ENCODE measurements at regions not wholly inside any gene's neighbourhood (a gene's known extent, or its start where the extent isn't known, plus 50 kb on each side); places are given as distances from the start of the nearest gene placed in this dataset.

GRCh38 chr1:182192215-182192614 is 130.7 kb upstream of the ZNF648 start:
- ChIA-PET CTCF (no interaction called here), POLR2A (no interaction called here)
- H3K27ac Mint-ChIP-seq, result no peak overlapping the region
- Histone ChIP-seq H4K20me1 (ENCODE audit: control insufficient read depth, insufficient read depth, low read length, poor library complexity, severe bottlenecking) (no peaks in the 10 kb centered on the region), H3K27ac (ENCODE audit: low read length in 2 of 2) (no peak overlapping the region), H3K4me2 (replicated peaks; ENCODE audit: low read depth, low read length, poor library complexity, severe bottlenecking) (no peak overlapping the region), H2AFZ (ENCODE audit: insufficient read depth, low read depth, low read length, poor library complexity, severe bottlenecking) (no peak overlapping the region), H3K79me2 (ENCODE audit: control insufficient read depth, insufficient read depth, low read length) (no peaks in the 10 kb centered on the region), H3K4me1 (ENCODE audit: control insufficient read depth in 2 of 2, insufficient read depth in 2 of 2, low read length in 2 of 2) (no peaks in the 10 kb centered on the region), H3K27me3 (replicated peaks in 1 of 4; ENCODE audit: control extremely low read depth in 1 of 4, control insufficient read depth in 3 of 4, insufficient read depth in 4 of 4, low read length in 3 of 4) (peaks cover 0 to 18% (median 4%) of the 10 kb centered on the region in 4 experiments), H3K36me3 (replicated peaks in 1 of 2; ENCODE audit: control extremely low read depth in 1 of 2, control insufficient read depth in 1 of 2, extremely low read depth in 1 of 2, insufficient read depth in 2 of 2, low read length in 1 of 2) (no peaks in the 10 kb centered on the region), H3K9ac (ENCODE audit: low read length) (no peak overlapping the region), H3K9me3 (ENCODE audit: control extremely low read depth in 1 of 3, control insufficient read depth in 2 of 3, insufficient read depth in 1 of 3, low read length in 2 of 3) (peaks cover 0 to 2% (median 0%) of the 10 kb centered on the region in 3 donors), H3K4me3 (ENCODE audit: control extremely low read depth in 1 of 5, extremely low read depth in 1 of 5, insufficient read depth in 1 of 5, low read depth in 2 of 5, low read length in 4 of 5) (no peak overlapping the region)
- peaks cover 21% of the 10 kb centered on the region for H3K27me3 Mint-ChIP-seq
- WGBS (ENCODE audit: insufficient coverage), result 73% methylated on average over 2 of the region's 3 CpGs
- H3K9me3 Mint-ChIP-seq (ENCODE audit: insufficient read depth), result no peaks in the 10 kb centered on the region
- TF ChIP-seq CTCF (IDR thresholded peaks at IDR 0.05), result no peak
- no peak for TF ChIP-seq EZH2 (IDR thresholded peaks at IDR 0.05; ENCODE audit: borderline replicate concordance, insufficient read depth, low read depth, low read length, poor library complexity, severe bottlenecking)
- no peaks in the 10 kb centered on the region for H3K4me1 Mint-ChIP-seq
- no peak for ATAC-seq (ENCODE audit: low read depth)
- H3K4me3 Mint-ChIP-seq, result no peak overlapping the region
- no peak for DNase-seq
- intact Hi-C loops (cut with micrococcal nuclease), result no loop called here

GRCh38 chr1:182191381-182192115 is 130.0 kb upstream of the ZNF648 start:
- Histone ChIP-seq H3K4me1 (ENCODE audit: control insufficient read depth in 2 of 2, insufficient read depth in 2 of 2, low read length in 2 of 2) (no peaks in the 10 kb centered on the region), H3K9ac (ENCODE audit: low read length) (no peak overlapping the region), H3K79me2 (ENCODE audit: control insufficient read depth, insufficient read depth, low read length) (no peaks in the 10 kb centered on the region), H2AFZ (ENCODE audit: insufficient read depth, low read depth, low read length, poor library complexity, severe bottlenecking) (no peak overlapping the region), H3K4me3 (ENCODE audit: control extremely low read depth in 1 of 5, extremely low read depth in 1 of 5, insufficient read depth in 1 of 5, low read depth in 2 of 5, low read length in 4 of 5) (no peak overlapping the region), H3K9me3 (ENCODE audit: control extremely low read depth in 1 of 3, control insufficient read depth in 2 of 3, insufficient read depth in 1 of 3, low read length in 2 of 3) (peaks cover 0 to 2% (median 0%) of the 10 kb centered on the region in 3 donors), H3K36me3 (replicated peaks in 1 of 2; ENCODE audit: control extremely low read depth in 1 of 2, control insufficient read depth in 1 of 2, extremely low read depth in 1 of 2, insufficient read depth in 2 of 2, low read length in 1 of 2) (no peaks in the 10 kb centered on the region), H4K20me1 (ENCODE audit: control insufficient read depth, insufficient read depth, low read length, poor library complexity, severe bottlenecking) (no peaks in the 10 kb centered on the region), H3K4me2 (replicated peaks; ENCODE audit: low read depth, low read length, poor library complexity, severe bottlenecking) (no peak overlapping the region), H3K27me3 (replicated peaks in 1 of 4; ENCODE audit: control extremely low read depth in 1 of 4, control insufficient read depth in 3 of 4, insufficient read depth in 4 of 4, low read length in 3 of 4) (peaks cover 0 to 18% (median 4%) of the 10 kb centered on the region in 4 experiments), H3K27ac (ENCODE audit: low read length in 2 of 2) (no peak overlapping the region)
- intact Hi-C loops (cut with micrococcal nuclease), result no loop called here
- DNase-seq, result no peak
- H3K4me3 Mint-ChIP-seq, result no peak overlapping the region
- H3K4me1 Mint-ChIP-seq, result no peaks in the 10 kb centered on the region
- H3K27ac Mint-ChIP-seq, result no peak overlapping the region
- no peak for TF ChIP-seq CTCF (IDR thresholded peaks at IDR 0.05)
- TF ChIP-seq EZH2 (IDR thresholded peaks at IDR 0.05; ENCODE audit: borderline replicate concordance, insufficient read depth, low read depth, low read length, poor library complexity, severe bottlenecking), result no peak
- ChIA-PET CTCF (no interaction called here), POLR2A (no interaction called here)
- H3K27me3 Mint-ChIP-seq, result peaks cover 20% of the 10 kb centered on the region
- no peak for ATAC-seq (ENCODE audit: low read depth)
- no peaks in the 10 kb centered on the region for H3K9me3 Mint-ChIP-seq (ENCODE audit: insufficient read depth)
- WGBS (ENCODE audit: insufficient coverage), result no CpG with 5 or more reads among the region's 2 CpGs

All from B cell (primary cell).